Sigmoid colon (tissue), 4 donors: ENCODE measurements at regions not wholly inside any gene's neighbourhood (a gene's known extent, or its start where the extent isn't known, plus 50 kb on each side); places are given as distances from the start of the nearest gene placed in this dataset.

Experiments used
- POLR2A ChIP-seq, 2 donors: fragments of 450-650 bp; IDR thresholded peaks; one replicate each; pipeline ENCODE4 v1.6.1; 2016; ENCODE audit warnings: antibody characterized with exemption in 2 of 2, mild to moderate bottlenecking in 2 of 2, moderate library complexity in 2 of 2
- POLR2AphosphoS5 ChIP-seq, 4 donors: sonication (generic); formaldehyde crosslinking; IDR thresholded peaks; one replicate each; pipeline ENCODE4 v1.6.1; 2017; ENCODE audit warnings: antibody characterized with exemption in 4 of 4
- TF ChIP-seq, protein P1 (sequence below), 4 experiments: fragments of 450-650 bp in 3 of 4; fragments of 200-600 bp in 1 of 4; IDR thresholded peaks; one replicate each; pipeline ENCODE4 v1.5.1; 2016 to 2019; ENCODE audit warnings: antibody characterized with exemption in 4 of 4, mild to moderate bottlenecking in 3 of 4, moderate library complexity in 2 of 4

DNA sequence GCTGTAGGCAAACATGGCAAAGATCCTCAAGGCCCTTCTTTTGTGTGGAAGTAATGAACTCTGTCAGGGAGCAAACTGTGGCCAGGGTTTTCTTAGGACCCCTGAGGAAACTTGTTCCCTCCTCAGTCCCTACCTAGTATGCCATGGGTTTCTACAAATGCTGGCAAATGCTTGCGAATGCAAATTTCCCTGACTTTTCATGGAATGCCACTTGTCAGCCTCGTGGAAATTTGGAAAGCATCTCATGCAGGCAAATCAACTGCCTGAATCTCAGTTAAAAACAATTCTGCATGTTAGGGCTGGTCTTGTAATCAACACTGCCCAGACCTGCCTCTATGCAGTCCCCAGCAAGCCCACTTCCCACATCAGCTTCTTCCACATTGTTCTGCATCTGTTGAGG, 334.9 kb upstream of the AJAP1 start:
- TF ChIP-seq, protein P1, sequence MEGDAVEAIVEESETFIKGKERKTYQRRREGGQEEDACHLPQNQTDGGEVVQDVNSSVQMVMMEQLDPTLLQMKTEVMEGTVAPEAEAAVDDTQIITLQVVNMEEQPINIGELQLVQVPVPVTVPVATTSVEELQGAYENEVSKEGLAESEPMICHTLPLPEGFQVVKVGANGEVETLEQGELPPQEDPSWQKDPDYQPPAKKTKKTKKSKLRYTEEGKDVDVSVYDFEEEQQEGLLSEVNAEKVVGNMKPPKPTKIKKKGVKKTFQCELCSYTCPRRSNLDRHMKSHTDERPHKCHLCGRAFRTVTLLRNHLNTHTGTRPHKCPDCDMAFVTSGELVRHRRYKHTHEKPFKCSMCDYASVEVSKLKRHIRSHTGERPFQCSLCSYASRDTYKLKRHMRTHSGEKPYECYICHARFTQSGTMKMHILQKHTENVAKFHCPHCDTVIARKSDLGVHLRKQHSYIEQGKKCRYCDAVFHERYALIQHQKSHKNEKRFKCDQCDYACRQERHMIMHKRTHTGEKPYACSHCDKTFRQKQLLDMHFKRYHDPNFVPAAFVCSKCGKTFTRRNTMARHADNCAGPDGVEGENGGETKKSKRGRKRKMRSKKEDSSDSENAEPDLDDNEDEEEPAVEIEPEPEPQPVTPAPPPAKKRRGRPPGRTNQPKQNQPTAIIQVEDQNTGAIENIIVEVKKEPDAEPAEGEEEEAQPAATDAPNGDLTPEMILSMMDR (IDR thresholded peaks at IDR 0.05), result no peak
- TF ChIP-seq POLR2A (IDR thresholded peaks at IDR 0.05) (no peak), POLR2AphosphoS5 (IDR thresholded peaks at IDR 0.05) (no peak)
